H9 (cell line): ENCODE measurements at regions not wholly inside any gene's neighbourhood (a gene's known extent, or its start where the extent isn't known, plus 50 kb on each side); places are given as distances from the start of the nearest gene placed in this dataset.

ENCODE experiments used
- DNase-seq: peaks from one replicate; pipeline ENCODE4 v3.0.0-alpha.2; 2017
- H2AFZ ChIP-seq: one replicate; pipeline ENCODE4 v1.6.1; 2013; ENCODE audit warnings: mild to moderate bottlenecking, low read length, control low read depth, moderate library complexity
- H2AK5ac ChIP-seq: 2 replicates; pipeline ENCODE4 v1.6.1; 2013; ENCODE audit warnings: low read length, control low read depth, mixed read lengths; ENCODE audit not compliant: insufficient read length
- H2BK120ac ChIP-seq: one replicate; pipeline ENCODE4 v1.6.1; 2013; ENCODE audit warnings: low read depth, mild to moderate bottlenecking, low read length, control low read depth, inconsistent platforms; ENCODE audit not compliant: poor library complexity, severe bottlenecking
- H2BK12ac ChIP-seq: 2 replicates; pipeline ENCODE4 v1.6.1; 2013; ENCODE audit warnings: low read length, control low read depth, mixed read lengths, low read depth; ENCODE audit not compliant: insufficient read length
- H2BK15ac ChIP-seq: 2 replicates; pipeline ENCODE4 v1.6.1; 2013; ENCODE audit warnings: low read depth, low read length, control low read depth
- H2BK20ac ChIP-seq: one replicate; pipeline ENCODE4 v1.6.1; 2013; ENCODE audit warnings: low read depth, mild to moderate bottlenecking, low read length, control low read depth, inconsistent platforms; ENCODE audit not compliant: poor library complexity, severe bottlenecking
- H2BK5ac ChIP-seq: 2 replicates; pipeline ENCODE4 v1.6.1; 2013; ENCODE audit warnings: low read length, control low read depth, mixed read lengths; ENCODE audit not compliant: insufficient read length
- H3K14ac ChIP-seq: 2 replicates; pipeline ENCODE4 v1.6.1; 2013; ENCODE audit warnings: low read length, control low read depth; ENCODE audit not compliant: insufficient read depth
- H3K18ac ChIP-seq: 2 replicates; pipeline ENCODE4 v1.6.1; 2013; ENCODE audit warnings: low read depth, mild to moderate bottlenecking, mixed read lengths, low read length, control low read depth; ENCODE audit not compliant: insufficient read length
- H3K23ac ChIP-seq: 2 replicates; pipeline ENCODE4 v1.6.1; 2013; ENCODE audit warnings: low read length, control low read depth, mixed read lengths, low read depth; ENCODE audit not compliant: insufficient read length
- H3K23me2 ChIP-seq: 2 replicates; pipeline ENCODE4 v1.6.1; 2013; ENCODE audit warnings: low read depth, mild to moderate bottlenecking, mixed read lengths, low read length, control low read depth; ENCODE audit not compliant: insufficient read length, poor library complexity, severe bottlenecking
- H3K27ac ChIP-seq: 2 replicates; pipeline ENCODE4 v1.5.1; 2013; ENCODE audit warnings: low read length, control low read depth, mixed read lengths, low read depth; ENCODE audit not compliant: insufficient read length
- H3K27me3 ChIP-seq: 2 replicates; pipeline ENCODE4 v1.6.1; 2013; ENCODE audit warnings: low read length, control low read depth, inconsistent platforms; ENCODE audit not compliant: insufficient read depth
- H3K4ac ChIP-seq: 2 replicates; pipeline ENCODE4 v1.6.1; 2013; ENCODE audit warnings: low read depth, mild to moderate bottlenecking, control low read depth, inconsistent platforms, low read length, moderate library complexity
- H3K4me1 ChIP-seq: 2 replicates; pipeline ENCODE4 v1.6.1; 2013; ENCODE audit warnings: low read length, control low read depth, inconsistent platforms; ENCODE audit not compliant: insufficient read depth
- H3K4me2 ChIP-seq: 2 replicates; pipeline ENCODE4 v1.6.1; 2013; ENCODE audit warnings: low read length, control low read depth, mixed read lengths; ENCODE audit not compliant: insufficient read length, insufficient read depth
- H3K56ac ChIP-seq: 2 replicates; pipeline ENCODE4 v1.6.1; 2013; ENCODE audit warnings: low read depth, mild to moderate bottlenecking, mixed read lengths, low read length, control low read depth; ENCODE audit not compliant: insufficient read length
- H3K79me1 ChIP-seq: 2 replicates; pipeline ENCODE4 v1.6.1; 2013; ENCODE audit warnings: low read depth, mild to moderate bottlenecking, moderate library complexity, low read length, control low read depth, inconsistent platforms; ENCODE audit not compliant: insufficient read depth, poor library complexity, severe bottlenecking
- H3K79me2 ChIP-seq: 2 replicates; pipeline ENCODE4 v1.6.1; 2013; ENCODE audit warnings: low read length, control low read depth, inconsistent platforms; ENCODE audit not compliant: insufficient read depth
- H3K9ac ChIP-seq: 2 replicates; pipeline ENCODE4 v1.6.1; 2013; ENCODE audit warnings: low read length, control low read depth, mixed read lengths; ENCODE audit not compliant: insufficient read length; ENCODE audit errors: extremely low read depth
- H3K9me3 ChIP-seq: one replicate; pipeline ENCODE4 v1.6.1; 2013; ENCODE audit warnings: low read depth, low read length, inconsistent platforms; ENCODE audit not compliant: control insufficient read depth
- H3T11ph ChIP-seq: one replicate; pipeline ENCODE4 v1.6.1; 2013; ENCODE audit warnings: mild to moderate bottlenecking, low read length, control low read depth, inconsistent platforms
- H4K20me1 ChIP-seq: one replicate; pipeline ENCODE4 v1.6.1; 2013; ENCODE audit not compliant: control insufficient read depth, insufficient read length, insufficient read depth
- H4K5ac ChIP-seq: 2 replicates; pipeline ENCODE4 v1.6.1; 2013; ENCODE audit warnings: low read depth, mild to moderate bottlenecking, mixed read lengths, low read length, control low read depth; ENCODE audit not compliant: insufficient read length
- H4K8ac ChIP-seq: replicated peaks from 2 replicates; pipeline ENCODE4 v1.6.1; 2013; ENCODE audit warnings: low read length, control low read depth, mixed read lengths, low read depth; ENCODE audit not compliant: insufficient read length
- H4K91ac ChIP-seq: 2 replicates; pipeline ENCODE4 v1.6.1; 2013; ENCODE audit warnings: low read depth, mild to moderate bottlenecking, moderate library complexity, mixed read lengths, low read length, control low read depth; ENCODE audit not compliant: insufficient read length
- H3K27ac Mint-ChIP-seq, 3 experiments: 2 replicates in 2 of 3; 3 replicates in 1 of 3; pipeline ENCODE4 v1.8.0; 2020 to 2021; ENCODE audit warnings: mixed read lengths in 3 of 3, mild to moderate bottlenecking in 1 of 3, moderate library complexity in 1 of 3
- H3K27me3 Mint-ChIP-seq: 2 replicates; pipeline ENCODE4 v1.8.0; 2021; ENCODE audit warnings: low read depth, mild to moderate bottlenecking, moderate library complexity, mixed read lengths
- H3K36me3 Mint-ChIP-seq, 3 experiments: 2 replicates in 2 of 3; 3 replicates in 1 of 3; pipeline ENCODE4 v1.8.0; 2020 to 2021; ENCODE audit warnings: low read depth in 3 of 3, mixed read lengths in 3 of 3; ENCODE audit not compliant: insufficient read depth in 1 of 3
- H3K4me1 Mint-ChIP-seq, 2 experiments: 2 replicates each; pipeline ENCODE4 v1.8.0; 2020; ENCODE audit warnings: mixed read lengths in 2 of 2
- H3K4me3 Mint-ChIP-seq, 2 experiments: 2 replicates in 1 of 2; 3 replicates in 1 of 2; pipeline ENCODE4 v1.8.0; 2020 to 2021; ENCODE audit warnings: mild to moderate bottlenecking in 2 of 2, mixed read lengths in 2 of 2, moderate library complexity in 1 of 2
- H3K9me3 Mint-ChIP-seq, 2 experiments: 2 replicates in 1 of 2; 3 replicates in 1 of 2; pipeline ENCODE4 v1.8.0; 2020; ENCODE audit warnings: mild to moderate bottlenecking in 2 of 2, mixed read lengths in 2 of 2, moderate library complexity in 1 of 2
- CTCF ChIP-seq: fragments of 200-600 bp; sonication (generic); conservative IDR thresholded peaks from 3 replicates; pipeline ENCODE4 v1.8.0; 2021; ENCODE audit warnings: antibody characterized with exemption, mild to moderate bottlenecking
- WGBS: extraction: QIAGEN DNeasy Blood & Tissue Kit; methylation state at CpG from one replicate; pipeline ENCODE4 v1.1.7; 2013; ENCODE audit warnings: missing lambda C conversion rate, low lambda C conversion rate, mixed read lengths; ENCODE audit not compliant: insufficient read length; ENCODE audit errors: extremely low coverage; 5-methylcytosine and 5-hydroxymethylcytosine counted together

GRCh38 chr1:201653883-201654282 lies 115.0 kb downstream of the NAV1 start:
- Histone ChIP-seq H2AK5ac (no peak overlapping the region), H3K4me2 (no peak overlapping the region), H3K79me1 (no peaks in the 10 kb centered on the region), H3K79me2 (no peaks in the 10 kb centered on the region; the same call in 1 of the 2 replicates), H2BK15ac (no peak overlapping the region), H3T11ph (no peak overlapping the region), H3K56ac (no peak overlapping the region), H3K4me1 (peaks cover 2% of the 10 kb centered on the region; the same call in 1 of the 2 replicates), H4K91ac (no peak overlapping the region), H3K23me2 (peaks cover 19% of the 10 kb centered on the region), H3K9me3 (no peaks in the 10 kb centered on the region), H4K20me1 (no peaks in the 10 kb centered on the region), H3K18ac (no peak overlapping the region), H3K9ac (no peak overlapping the region), H4K5ac (no peak overlapping the region), H2BK12ac (no peak overlapping the region), H3K14ac (no peak overlapping the region), H3K27me3 (no peaks in the 10 kb centered on the region; the same call in 1 of the 2 replicates), H2BK20ac (no peak overlapping the region), H2BK5ac (no peak overlapping the region), H3K27ac (no peak overlapping the region), H3K23ac (no peak overlapping the region), H2AFZ (no peak overlapping the region), H3K4ac (no peak overlapping the region), H2BK120ac (no peak overlapping the region), H4K8ac (no peak overlapping the region)
- H3K9me3 Mint-ChIP-seq = no peaks in the 10 kb centered on the region
- H3K4me3 Mint-ChIP-seq = no peak overlapping the region
- H3K27ac Mint-ChIP-seq = no peak overlapping the region
- no peak for TF ChIP-seq CTCF
- H3K36me3 Mint-ChIP-seq = peaks cover 0 to 4% (median 0%) of the 10 kb centered on the region in 3 experiments; a peak in 3 of 7 replicates
- DNase-seq = no peak
- WGBS = no CpG with 5 or more reads among the region's 2 CpGs
- H3K4me1 Mint-ChIP-seq = peaks cover 23 to 42% of the 10 kb centered on the region in 2 experiments
- H3K27me3 Mint-ChIP-seq = peaks cover 37% of the 10 kb centered on the region
